GM12864 (cell line): ENCODE measurements at regions not wholly inside any gene's neighbourhood (a gene's known extent, or its start where the extent isn't known, plus 50 kb on each side); places are given as distances from the start of the nearest gene placed in this dataset.

Source experiments
- DNase-seq: peaks from one replicate; pipeline ENCODE4 v3.0.0-alpha.2; 2011; ENCODE audit warnings: low read depth
- H3K4me3 ChIP-seq: 2 replicates; pipeline ENCODE4 v1.5.1; 2011; ENCODE audit warnings: mild to moderate bottlenecking, low read depth, low read length, control low read depth
- CTCF ChIP-seq: IDR thresholded peaks from 2 replicates; pipeline ENCODE4 v1.5.1; 2011; ENCODE audit warnings: low read depth, mild to moderate bottlenecking, moderate library complexity, low read length, control low read depth, inconsistent platforms; ENCODE audit errors: missing control alignments

- TF ChIP-seq CTCF, result no peak
- H3K4me3 ChIP-seq, result no peak overlapping the region
- no peak for DNase-seq
These were observed 140.3 kb upstream of the SLC8A1 start for GRCh38 chr2:40592218-40592617.

DNA sequence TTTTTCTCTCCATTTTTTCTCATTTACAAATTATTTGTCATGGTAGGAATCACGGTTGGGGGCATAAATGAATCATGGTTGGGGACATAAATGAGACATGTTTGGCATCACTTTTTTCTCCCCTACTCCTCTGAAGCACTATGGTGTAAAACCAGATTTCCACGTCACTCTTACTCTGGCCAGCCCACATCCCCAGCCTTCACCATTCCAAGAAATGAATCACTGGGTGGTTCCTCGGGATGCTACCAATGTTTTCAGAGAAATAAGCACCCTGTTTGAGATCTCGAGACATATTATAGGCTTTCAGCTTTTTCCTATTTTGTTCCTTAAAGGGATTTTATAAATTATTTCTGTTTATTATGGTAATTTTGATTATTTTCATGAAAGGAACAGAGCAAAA, 155.0 kb upstream of the SLC8A1 start:
- TF ChIP-seq CTCF, result no peak
- no peak for DNase-seq
- H3K4me3 ChIP-seq, result no peak overlapping the region

- H3K4me3 ChIP-seq, result no peak overlapping the region
- DNase-seq, result no peak
- TF ChIP-seq CTCF, result no peak
These were observed 159.3 kb upstream of the SLC8A1 start for GRCh38 chr2:40611196-40611595.

- H3K4me3 ChIP-seq, result no peak overlapping the region
- no peak for TF ChIP-seq CTCF
- no peak for DNase-seq
These were observed 174.0 kb upstream of the SLC8A1 start for GRCh38 chr2:40625849-40626248.

DNA sequence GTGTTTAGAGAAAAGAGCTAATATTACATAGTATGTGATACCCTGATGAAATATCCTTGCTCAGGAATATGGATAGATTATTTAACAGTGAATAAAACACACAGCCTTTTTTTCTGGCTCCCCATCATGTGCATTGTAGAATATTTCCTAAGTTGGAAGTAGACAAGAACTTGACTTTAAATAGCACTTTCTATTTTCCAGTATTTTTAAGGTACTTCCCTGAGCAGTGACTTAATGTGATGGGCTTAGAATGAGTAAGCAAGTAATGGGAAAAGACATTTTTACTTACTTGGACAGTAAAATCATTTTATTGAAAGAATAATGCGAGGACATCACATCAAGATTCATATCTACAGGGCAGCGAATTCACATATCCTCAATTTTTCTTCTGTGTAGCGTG, 176.7 kb upstream of the SLC8A1 start:
- TF ChIP-seq CTCF, result no peak
- no peak overlapping the region for H3K4me3 ChIP-seq
- DNase-seq, result no peak

DNA sequence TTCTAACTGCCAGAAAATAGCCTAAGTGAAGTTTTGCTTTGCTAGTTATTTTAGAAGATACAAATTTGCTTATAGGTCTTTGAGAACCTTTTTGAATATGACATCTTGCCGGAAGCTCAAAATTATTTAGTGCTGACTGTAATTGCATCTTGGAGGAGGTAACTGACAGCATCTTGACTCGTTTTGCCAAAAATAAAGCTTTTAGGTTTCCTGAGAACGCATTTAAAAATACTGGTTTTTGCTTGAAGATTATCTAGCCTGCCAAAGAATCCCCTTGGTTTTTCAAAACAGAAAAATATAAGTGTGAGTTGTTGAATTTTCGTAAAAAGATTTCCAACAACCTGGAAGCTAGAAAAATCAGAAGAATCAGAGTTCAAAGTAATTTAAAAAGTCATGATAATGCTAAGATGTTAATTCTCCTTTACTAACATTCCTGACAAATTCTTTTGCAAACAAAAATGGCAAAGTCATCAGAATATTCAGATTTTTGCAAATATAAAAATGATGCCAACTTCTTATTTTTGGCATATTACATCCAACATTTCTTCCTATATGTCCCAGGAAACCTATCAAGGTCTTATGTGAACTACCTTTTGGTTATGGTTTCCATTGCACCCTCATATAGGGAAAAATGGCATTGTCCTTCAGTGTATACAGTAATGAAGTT, 178.0 kb upstream of the SLC8A1 start:
- no peak for TF ChIP-seq CTCF
- no peak overlapping the region for H3K4me3 ChIP-seq
- DNase-seq, result no peak

DNA sequence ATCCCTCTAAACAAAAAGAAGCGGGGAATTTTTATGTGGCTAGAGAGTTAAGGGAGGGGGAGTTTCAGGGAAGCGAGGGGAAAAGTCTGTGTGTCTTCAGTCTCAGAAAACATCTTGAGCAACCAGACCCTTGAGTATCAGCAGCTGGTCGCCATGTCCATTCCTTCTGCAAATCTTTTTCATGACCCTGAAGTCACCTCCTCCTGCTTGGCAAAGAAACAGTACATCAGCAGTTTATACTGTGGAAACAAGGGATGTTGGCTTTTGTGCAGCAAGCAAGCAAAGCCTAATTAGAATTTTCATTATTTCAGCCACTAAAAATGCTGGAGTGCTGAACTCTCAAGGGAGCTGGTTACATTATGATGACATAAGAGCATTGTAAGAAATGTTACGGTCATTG, 187.4 kb upstream of the SLC8A1 start:
- H3K4me3 ChIP-seq, result no peak overlapping the region
- no peak for DNase-seq
- TF ChIP-seq CTCF, result no peak
